ENCODE measurements at regions not wholly inside any gene's neighbourhood (a gene's known extent, or its start where the extent isn't known, plus 50 kb on each side); places are given as distances from the start of the nearest gene placed in this dataset.

GRCh38 chr5:4643190-4643589 is 496.9 kb upstream of the ADAMTS16 start:
- DNase-seq (ENCODE audit: low spot score): no peak

- no peak for DNase-seq (ENCODE audit: low spot score)
Measured at GRCh38 chr5:4643960-4644359, 496.2 kb upstream of the ADAMTS16 start.

GRCh38 chr5:4646715-4647375 is 493.3 kb upstream of the ADAMTS16 start:
- DNase-seq (ENCODE audit: low spot score): no peak

GRCh38 chr5:4647955-4648354 is 492.2 kb upstream of the ADAMTS16 start:
- no peak for DNase-seq (ENCODE audit: low spot score)

- no peak for DNase-seq (ENCODE audit: low spot score)
Measured at GRCh38 chr5:4651806-4652565, 488.1 kb upstream of the ADAMTS16 start.

- DNase-seq (ENCODE audit: low spot score): no peak
Measured at GRCh38 chr5:4653475-4653874, 486.7 kb upstream of the ADAMTS16 start.

- DNase-seq (ENCODE audit: low spot score): no peak
Measured at GRCh38 chr5:4659851-4660250, 480.3 kb upstream of the ADAMTS16 start.

GRCh38 chr5:4661326-4661725 is 478.8 kb upstream of the ADAMTS16 start:
- DNase-seq (ENCODE audit: low spot score): no peak

GRCh38 chr5:4661836-4662235 is 478.3 kb upstream of the ADAMTS16 start:
- no peak for DNase-seq (ENCODE audit: low spot score)

GRCh38 chr5:4662756-4663155 is 477.4 kb upstream of the ADAMTS16 start:
- DNase-seq (ENCODE audit: low spot score): no peak

GRCh38 chr5:4665911-4666310 is 474.2 kb upstream of the ADAMTS16 start:
- DNase-seq (ENCODE audit: low spot score): no peak

- DNase-seq (ENCODE audit: low spot score): no peak
Measured at GRCh38 chr5:4674166-4674565, 466.0 kb upstream of the ADAMTS16 start.

GRCh38 chr5:4676934-4677333 is 463.2 kb upstream of the ADAMTS16 start:
- DNase-seq (ENCODE audit: low spot score): no peak

- no peak for DNase-seq (ENCODE audit: low spot score)
Measured at GRCh38 chr5:4684946-4685345, 455.2 kb upstream of the ADAMTS16 start.

- no peak for DNase-seq (ENCODE audit: low spot score)
Measured at GRCh38 chr5:4698596-4698995, 441.5 kb upstream of the ADAMTS16 start.

GRCh38 chr5:4699592-4699991 is 440.5 kb upstream of the ADAMTS16 start:
- no peak for DNase-seq (ENCODE audit: low spot score)

- DNase-seq (ENCODE audit: low spot score): peak; percentile 57
Measured at GRCh38 chr5:4700069-4700468, 440.1 kb upstream of the ADAMTS16 start.

GRCh38 chr5:4700871-4701270 is 439.3 kb upstream of the ADAMTS16 start:
- DNase-seq (ENCODE audit: low spot score): no peak

GRCh38 chr5:4703931-4704458 is 436.1 kb upstream of the ADAMTS16 start:
- no peak for DNase-seq (ENCODE audit: low spot score)

- no peak for DNase-seq (ENCODE audit: low spot score)
Measured at GRCh38 chr5:4704951-4705350, 435.2 kb upstream of the ADAMTS16 start.

GRCh38 chr5:4716781-4717180 is 423.3 kb upstream of the ADAMTS16 start:
- no peak for DNase-seq (ENCODE audit: low spot score)

- no peak for DNase-seq (ENCODE audit: low spot score)
Measured at GRCh38 chr5:4717446-4717845, 422.7 kb upstream of the ADAMTS16 start.

- DNase-seq (ENCODE audit: low spot score): no peak
Measured at GRCh38 chr5:4720831-4721230, 419.3 kb upstream of the ADAMTS16 start.

- DNase-seq (ENCODE audit: low spot score): no peak
Measured at GRCh38 chr5:4722886-4723285, 417.2 kb upstream of the ADAMTS16 start.

Measured in globus pallidus (tissue), 1 donor.